A673 (cell line): ENCODE measurements at regions not wholly inside any gene's neighbourhood (a gene's known extent, or its start where the extent isn't known, plus 50 kb on each side); places are given as distances from the start of the nearest gene placed in this dataset.

Experiments
- BruUV-seq: library from RNA; stranded (reverse); fragments of 400-500 nt; replicated peaks from 2 replicates; lab custom pipeline; 2021; lab: Mats Ljungman, UMichigan
- CTCF ChIA-PET: fragments of 300-600 bp; sonication (Branson Sonifier 250); formaldehyde crosslinking; loops from one replicate; lab custom pipeline; 2022; ENCODE audit warnings: antibody characterized with exemption; lab: Charles Lee
- POLR2A ChIA-PET: fragments of 300-600 bp; sonication (Branson Sonifier 250); formaldehyde crosslinking; loops from one replicate; lab custom pipeline; 2022; ENCODE audit warnings: antibody characterized with exemption; ENCODE audit not compliant: low non-redundant PET; lab: Charles Lee
- DNase-seq: peaks from one replicate; pipeline ENCODE4 v3.0.0-alpha.2; 2015; ENCODE audit warnings: low spot score
- H3K27ac ChIP-seq: fragments of 200-600 bp; sonication (generic); 2 replicates; pipeline ENCODE4 v1.5.1; 2016; ENCODE audit warnings: mixed run types, low read depth, mild to moderate bottlenecking, mixed read lengths, antibody characterized with exemption, low read length; ENCODE audit not compliant: poor library complexity, severe bottlenecking
- H3K27me3 ChIP-seq: fragments of 200-600 bp; sonication (generic); replicated peaks from 2 replicates; pipeline ENCODE4 v1.6.1; 2017; ENCODE audit warnings: mixed run types, low read depth, mild to moderate bottlenecking, mixed read lengths, antibody characterized with exemption, low read length; ENCODE audit not compliant: insufficient read depth, poor library complexity
- H3K36me3 ChIP-seq: fragments of 200-600 bp; sonication (generic); 2 replicates; pipeline ENCODE4 v1.6.1; 2016; ENCODE audit warnings: mixed run types, mild to moderate bottlenecking, mixed read lengths, antibody characterized with exemption, low read length; ENCODE audit not compliant: insufficient read depth, poor library complexity, severe bottlenecking
- H3K4me1 ChIP-seq: fragments of 200-600 bp; sonication (generic); 2 replicates; pipeline ENCODE4 v1.6.1; 2017; ENCODE audit warnings: mixed run types, mild to moderate bottlenecking, mixed read lengths, antibody characterized with exemption, low read length; ENCODE audit not compliant: insufficient read depth, poor library complexity, severe bottlenecking
- H3K4me3 ChIP-seq: fragments of 200-600 bp; sonication (generic); 2 replicates; pipeline ENCODE4 v1.5.1; 2016; ENCODE audit warnings: low read depth, mixed run types, mild to moderate bottlenecking, mixed read lengths, low read length; ENCODE audit not compliant: poor library complexity, severe bottlenecking
- H3K9me3 ChIP-seq: fragments of 200-600 bp; sonication (generic); 2 replicates; pipeline ENCODE4 v1.6.1; 2016; ENCODE audit warnings: mixed run types, low read depth, mild to moderate bottlenecking, mixed read lengths, antibody characterized with exemption, low read length; ENCODE audit not compliant: poor library complexity, severe bottlenecking
- EZH2 ChIP-seq: fragments of 200-600 bp; sonication (generic); IDR thresholded peaks from 2 replicates; pipeline ENCODE4 v1.6.1; 2017; ENCODE audit warnings: borderline replicate concordance, low read depth, mild to moderate bottlenecking, mixed read lengths, antibody characterized with exemption, low read length; ENCODE audit not compliant: poor library complexity, severe bottlenecking
- intact Hi-C: fragments of 100-400 bp; cut with micrococcal nuclease; formaldehyde crosslinking; loops from one replicate; pipeline ENCODE4 v1.10.0; 2022; ENCODE audit not compliant: unreplicated experiment
- TF ChIP-seq, protein P1 (sequence below): fragments of 300-800, 200-600 bp; sonication (generic); conservative IDR thresholded peaks from 2 replicates; pipeline ENCODE4 v1.5.1; 2017; ENCODE audit warnings: low read depth, mild to moderate bottlenecking, antibody characterized with exemption, low read length, moderate library complexity, mixed read lengths

- H3K9me3 ChIP-seq = no peaks in the 10 kb centered on the region
- no TSS peak for BruUV-seq
- ChIA-PET POLR2A (no interaction called here), CTCF (no interaction called here)
- TF ChIP-seq, protein P1, sequence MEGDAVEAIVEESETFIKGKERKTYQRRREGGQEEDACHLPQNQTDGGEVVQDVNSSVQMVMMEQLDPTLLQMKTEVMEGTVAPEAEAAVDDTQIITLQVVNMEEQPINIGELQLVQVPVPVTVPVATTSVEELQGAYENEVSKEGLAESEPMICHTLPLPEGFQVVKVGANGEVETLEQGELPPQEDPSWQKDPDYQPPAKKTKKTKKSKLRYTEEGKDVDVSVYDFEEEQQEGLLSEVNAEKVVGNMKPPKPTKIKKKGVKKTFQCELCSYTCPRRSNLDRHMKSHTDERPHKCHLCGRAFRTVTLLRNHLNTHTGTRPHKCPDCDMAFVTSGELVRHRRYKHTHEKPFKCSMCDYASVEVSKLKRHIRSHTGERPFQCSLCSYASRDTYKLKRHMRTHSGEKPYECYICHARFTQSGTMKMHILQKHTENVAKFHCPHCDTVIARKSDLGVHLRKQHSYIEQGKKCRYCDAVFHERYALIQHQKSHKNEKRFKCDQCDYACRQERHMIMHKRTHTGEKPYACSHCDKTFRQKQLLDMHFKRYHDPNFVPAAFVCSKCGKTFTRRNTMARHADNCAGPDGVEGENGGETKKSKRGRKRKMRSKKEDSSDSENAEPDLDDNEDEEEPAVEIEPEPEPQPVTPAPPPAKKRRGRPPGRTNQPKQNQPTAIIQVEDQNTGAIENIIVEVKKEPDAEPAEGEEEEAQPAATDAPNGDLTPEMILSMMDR = no peak
- H3K36me3 ChIP-seq = no peaks in the 10 kb centered on the region
- no peak overlapping the region for H3K27ac ChIP-seq
- H3K4me1 ChIP-seq = no peaks in the 10 kb centered on the region
- no peak overlapping the region for H3K4me3 ChIP-seq
- intact Hi-C loops = no loop called here
- no peak for DNase-seq
- H3K27me3 ChIP-seq = no peaks in the 10 kb centered on the region
These were observed 173.0 kb upstream of the NTF3 start for GRCh38 chr12:5258926-5259325.

DNA sequence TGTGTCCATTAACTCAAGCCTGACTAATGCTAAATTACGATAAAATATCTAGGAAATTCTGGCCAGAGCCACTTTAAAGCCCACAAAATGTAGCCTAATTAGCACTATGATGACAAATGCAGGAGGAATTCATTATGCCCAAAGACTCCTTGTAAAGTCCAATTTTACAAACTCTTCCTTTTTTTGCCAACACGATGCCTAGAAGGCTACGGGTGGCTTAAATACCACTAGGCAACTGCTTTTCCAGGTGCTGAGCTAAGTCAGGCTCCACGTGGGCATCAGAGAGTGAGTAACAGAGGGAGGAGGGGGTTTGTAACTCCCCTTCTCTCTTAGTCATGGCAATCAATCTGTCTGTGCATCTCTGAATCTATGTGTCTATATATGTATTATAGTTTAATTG lies 172.4 kb upstream of the NTF3 start:
- no peaks in the 10 kb centered on the region for H3K9me3 ChIP-seq
- H3K36me3 ChIP-seq = no peaks in the 10 kb centered on the region
- H3K4me1 ChIP-seq = no peaks in the 10 kb centered on the region
- no peak overlapping the region for H3K27ac ChIP-seq
- ChIA-PET CTCF (no interaction called here), POLR2A (no interaction called here)
- BruUV-seq = no TSS peak
- H3K4me3 ChIP-seq = no peak overlapping the region
- intact Hi-C loops = no loop called here
- TF ChIP-seq EZH2 = no peak
- TF ChIP-seq, protein P1 = no peak
- DNase-seq = no peak
- no peaks in the 10 kb centered on the region for H3K27me3 ChIP-seq

- Histone ChIP-seq H3K27me3 (no peaks in the 10 kb centered on the region), H3K4me1 (no peaks in the 10 kb centered on the region), H3K4me3 (no peak overlapping the region), H3K9me3 (no peaks in the 10 kb centered on the region), H3K27ac (no peak overlapping the region), H3K36me3 (no peaks in the 10 kb centered on the region)
- TF ChIP-seq EZH2 = no peak
- TF ChIP-seq, protein P1 = no peak
- intact Hi-C loops = no loop called here
- ChIA-PET POLR2A (no interaction called here), CTCF (no interaction called here)
- BruUV-seq = no TSS peak
- no peak for DNase-seq
These were observed 171.8 kb upstream of the NTF3 start for GRCh38 chr12:5260086-5260485.
